ENCODE measurements at regions not wholly inside any gene's neighbourhood (a gene's known extent, or its start where the extent isn't known, plus 50 kb on each side); places are given as distances from the start of the nearest gene placed in this dataset.

DNA sequence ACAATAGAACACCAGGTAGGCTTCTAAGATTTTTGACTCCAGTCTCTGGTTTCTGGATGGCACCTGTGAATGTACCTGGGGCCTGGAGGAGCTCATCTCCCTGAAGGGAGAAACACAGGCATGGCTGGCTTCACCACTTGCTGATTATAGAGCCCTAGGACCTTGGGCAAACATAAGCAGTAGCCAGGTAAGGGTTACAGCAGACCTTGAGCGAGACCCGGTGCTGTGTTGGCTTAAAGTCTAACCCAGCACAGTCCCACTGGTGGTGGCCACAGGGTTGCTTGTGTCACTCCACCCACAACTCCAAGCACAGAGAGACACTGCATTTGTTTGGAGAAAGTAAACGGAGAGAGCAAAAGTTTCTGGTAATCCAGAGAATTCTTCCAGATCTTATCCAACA lies 104.7 kb upstream of the SPOPL start:
- no peak for TF ChIP-seq CTCF (IDR thresholded peaks at IDR 0.05; ENCODE audit: insufficient read depth, low read depth, low read length)
- no peak for TF ChIP-seq EZH2 (IDR thresholded peaks at IDR 0.05; ENCODE audit: insufficient read depth, low read length)
